Keratinocyte (primary cell): ENCODE measurements at regions not wholly inside any gene's neighbourhood (a gene's known extent, or its start where the extent isn't known, plus 50 kb on each side); places are given as distances from the start of the nearest gene placed in this dataset.

Experiments
- EZH2 ChIP-seq: IDR thresholded peaks from one replicate; pipeline ENCODE4 v1.6.1; 2012; ENCODE audit warnings: inconsistent platforms, mild to moderate bottlenecking, low read length, moderate library complexity
- TF ChIP-seq, protein P1 (sequence below), 3 experiments: IDR thresholded peaks in 1 of 3; conservative IDR thresholded peaks in 1 of 3; optimal IDR thresholded peaks in 1 of 3; 2 replicates in 2 of 3; 3 replicates in 1 of 3; pipeline versions ENCODE3 to v1.5.1; 2011; ENCODE audit warnings: low read length in 3 of 3, mild to moderate bottlenecking in 3 of 3, moderate library complexity in 2 of 3, control low read depth in 1 of 3, inconsistent platforms in 1 of 3; ENCODE audit not compliant: insufficient read depth in 2 of 3; ENCODE audit errors: extremely low read depth in 1 of 3

DNA sequence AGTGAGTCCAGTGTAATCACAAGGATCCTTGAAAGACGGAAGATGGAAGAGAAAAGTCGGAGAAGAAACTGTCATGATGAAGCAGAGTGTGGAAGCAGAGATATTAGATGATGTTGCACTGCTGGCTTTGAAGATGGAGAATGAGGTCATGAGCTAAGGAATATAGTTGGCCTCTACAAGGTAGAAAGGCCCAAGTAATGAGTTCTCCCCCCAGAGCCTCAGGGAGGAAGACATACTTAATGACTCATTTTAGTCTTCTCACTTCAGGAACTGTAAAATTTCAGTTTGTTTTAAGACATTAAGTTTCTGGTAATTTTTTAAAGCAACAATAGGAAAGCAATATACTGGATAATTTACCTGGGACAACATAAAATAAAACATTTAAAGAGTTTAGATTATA is 1331.5 kb upstream of the PCDH20 start:
- TF ChIP-seq, protein P1, sequence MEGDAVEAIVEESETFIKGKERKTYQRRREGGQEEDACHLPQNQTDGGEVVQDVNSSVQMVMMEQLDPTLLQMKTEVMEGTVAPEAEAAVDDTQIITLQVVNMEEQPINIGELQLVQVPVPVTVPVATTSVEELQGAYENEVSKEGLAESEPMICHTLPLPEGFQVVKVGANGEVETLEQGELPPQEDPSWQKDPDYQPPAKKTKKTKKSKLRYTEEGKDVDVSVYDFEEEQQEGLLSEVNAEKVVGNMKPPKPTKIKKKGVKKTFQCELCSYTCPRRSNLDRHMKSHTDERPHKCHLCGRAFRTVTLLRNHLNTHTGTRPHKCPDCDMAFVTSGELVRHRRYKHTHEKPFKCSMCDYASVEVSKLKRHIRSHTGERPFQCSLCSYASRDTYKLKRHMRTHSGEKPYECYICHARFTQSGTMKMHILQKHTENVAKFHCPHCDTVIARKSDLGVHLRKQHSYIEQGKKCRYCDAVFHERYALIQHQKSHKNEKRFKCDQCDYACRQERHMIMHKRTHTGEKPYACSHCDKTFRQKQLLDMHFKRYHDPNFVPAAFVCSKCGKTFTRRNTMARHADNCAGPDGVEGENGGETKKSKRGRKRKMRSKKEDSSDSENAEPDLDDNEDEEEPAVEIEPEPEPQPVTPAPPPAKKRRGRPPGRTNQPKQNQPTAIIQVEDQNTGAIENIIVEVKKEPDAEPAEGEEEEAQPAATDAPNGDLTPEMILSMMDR (optimal IDR thresholded peaks at IDR 0.05 in 1 of 3, IDR thresholded peaks at IDR 0.05 in 1 of 3, conservative IDR thresholded peaks at IDR 0.05 in 1 of 3; ENCODE audit: extremely low read depth in 1 of 3, insufficient read depth in 2 of 3, low read length in 3 of 3) = no peak
- TF ChIP-seq EZH2 = no peak
